ENCODE measurements at regions not wholly inside any gene's neighbourhood (a gene's known extent, or its start where the extent isn't known, plus 50 kb on each side); places are given as distances from the start of the nearest gene placed in this dataset.

- H3K4me3 ChIP-seq: no peak overlapping the region
- intact Hi-C loops (cut with DNase I): no loop called here
- no peak for TF ChIP-seq CTCF (IDR thresholded peaks at IDR 0.05)
- no peaks in the 10 kb centered on the region for H3K36me3 ChIP-seq
- H3K27me3 ChIP-seq: no peaks in the 10 kb centered on the region
- no peak overlapping the region for H3K27ac ChIP-seq
- 66 to 80% methylated on average over 2 of the region's 2 CpGs for WGBS, 2 donors
- H3K4me1 ChIP-seq: no peaks in the 10 kb centered on the region
- no peaks in the 10 kb centered on the region for H3K9me3 ChIP-seq
- DNase-seq (no peak), ATAC-seq (no peak), FAIRE-seq (no peak)
These were observed 912.6 kb downstream of the GATA3 start for GRCh38 chr10:8967061-8967460.

- Histone ChIP-seq H3K9me3 (no peaks in the 10 kb centered on the region), H3K36me3 (no peaks in the 10 kb centered on the region), H3K4me1 (no peaks in the 10 kb centered on the region), H3K4me3 (no peak overlapping the region), H3K27me3 (no peaks in the 10 kb centered on the region), H3K27ac (no peak overlapping the region)
- ATAC-seq (no peak), DNase-seq (no peak), FAIRE-seq (no peak)
- WGBS, 2 donors: 48 to 49% methylated on average over 1 of the region's 1 CpG
- intact Hi-C loops (cut with DNase I): no loop called here
- TF ChIP-seq CTCF (IDR thresholded peaks at IDR 0.05): no peak
These were observed 915.4 kb downstream of the GATA3 start for GRCh38 chr10:8969853-8970252.

GRCh38 chr10:8975535-8975934 is 921.0 kb downstream of the GATA3 start:
- TF ChIP-seq CTCF (IDR thresholded peaks at IDR 0.05): no peak
- no peaks in the 10 kb centered on the region for H3K9me3 ChIP-seq
- no peak for FAIRE-seq
- 30 to 32% methylated on average over 4 of the region's 4 CpGs for WGBS, 2 donors
- intact Hi-C loops (cut with DNase I): no loop called here
- H3K4me3 ChIP-seq: no peak overlapping the region
- H3K4me1 ChIP-seq: no peaks in the 10 kb centered on the region
- no peak overlapping the region for H3K27ac ChIP-seq
- ATAC-seq: no peak
- H3K27me3 ChIP-seq: no peaks in the 10 kb centered on the region
- no peaks in the 10 kb centered on the region for H3K36me3 ChIP-seq
- no peak for DNase-seq

GRCh38 chr10:8978100-8978499 is 923.6 kb downstream of the GATA3 start:
- Histone ChIP-seq H3K27me3 (no peaks in the 10 kb centered on the region), H3K9me3 (no peaks in the 10 kb centered on the region), H3K27ac (no peak overlapping the region), H3K4me1 (no peaks in the 10 kb centered on the region), H3K4me3 (no peak overlapping the region), H3K36me3 (no peaks in the 10 kb centered on the region)
- WGBS, 2 donors: 57 to 72% methylated on average over 3 of the region's 3 CpGs
- FAIRE-seq: no peak
- no peak for TF ChIP-seq CTCF (IDR thresholded peaks at IDR 0.05)
- intact Hi-C loops (cut with DNase I): no loop called here
- no peak for ATAC-seq
- no peak for DNase-seq

- intact Hi-C loops (cut with DNase I): no loop called here
- Histone ChIP-seq H3K27me3 (no peaks in the 10 kb centered on the region), H3K4me3 (no peak overlapping the region), H3K9me3 (no peaks in the 10 kb centered on the region), H3K27ac (no peak overlapping the region), H3K4me1 (no peaks in the 10 kb centered on the region), H3K36me3 (no peaks in the 10 kb centered on the region)
- no peak for DNase-seq
- WGBS, 2 donors: 24 to 52% methylated on average over 4 of the region's 4 CpGs
- TF ChIP-seq CTCF (IDR thresholded peaks at IDR 0.05): no peak
- no peak for FAIRE-seq
- ATAC-seq: no peak
These were observed 925.5 kb downstream of the GATA3 start for GRCh38 chr10:8979976-8980375.
